NB4 (cell line): ENCODE measurements at regions not wholly inside any gene's neighbourhood (a gene's known extent, or its start where the extent isn't known, plus 50 kb on each side); places are given as distances from the start of the nearest gene placed in this dataset.

Experiments
- DNase-seq: peaks from one replicate; pipeline ENCODE4 v3.0.0; 2010; ENCODE audit warnings: low read depth
- H3K4me3 ChIP-seq: one replicate; pipeline ENCODE4 v1.5.1; 2011; ENCODE audit warnings: mild to moderate bottlenecking, low read depth, low read length, moderate library complexity
- CTCF ChIP-seq: IDR thresholded peaks from one replicate; pipeline ENCODE4 v1.5.1; 2012; ENCODE audit warnings: low read depth, low read length
- MAX ChIP-seq: IDR thresholded peaks from 2 replicates; pipeline ENCODE4 v1.6.1; 2011; ENCODE audit warnings: low read depth, low read length
- MYC ChIP-seq: IDR thresholded peaks from 2 replicates; pipeline ENCODE4 v1.6.1; 2011; ENCODE audit warnings: low read depth, low read length
- POLR2A ChIP-seq: IDR thresholded peaks from 2 replicates; pipeline ENCODE4 v1.6.1; 2011; ENCODE audit warnings: mild to moderate bottlenecking; ENCODE audit not compliant: insufficient read length; ENCODE audit errors: extremely low read depth

GRCh38 chr4:26171501-26171900, 149.3 kb upstream of the RBPJ start:
- H3K4me3 ChIP-seq, result no peak overlapping the region
- TF ChIP-seq MYC (no peak), POLR2A (no peak), MAX (no peak), CTCF (no peak)
- DNase-seq, result no peak

- no peak for DNase-seq
- TF ChIP-seq MAX, result no peak
- TF ChIP-seq CTCF, result no peak
- TF ChIP-seq MYC, result no peak
- TF ChIP-seq POLR2A, result no peak
- H3K4me3 ChIP-seq, result no peak overlapping the region
These were observed 148.9 kb upstream of the RBPJ start for GRCh38 chr4:26171941-26172340.

GRCh38 chr4:26173619-26174018, 147.2 kb upstream of the RBPJ start:
- no peak overlapping the region for H3K4me3 ChIP-seq
- no peak for DNase-seq
- TF ChIP-seq MYC (no peak), POLR2A (no peak), MAX (no peak), CTCF (no peak)

GRCh38 chr4:26174027-26174426, 146.8 kb upstream of the RBPJ start:
- no peak for TF ChIP-seq MYC
- peak; percentile 30 for DNase-seq
- H3K4me3 ChIP-seq, result no peak overlapping the region

- TF ChIP-seq CTCF (no peak), POLR2A (no peak), MYC (no peak), MAX (no peak)
- no peak for DNase-seq
- H3K4me3 ChIP-seq, result no peak overlapping the region
These were observed 145.6 kb upstream of the RBPJ start for GRCh38 chr4:26175006-26175786.

GRCh38 chr4:26175905-26176470, 144.8 kb upstream of the RBPJ start:
- H3K4me3 ChIP-seq, result no peak overlapping the region
- DNase-seq, result no peak
- TF ChIP-seq MAX (no peak), POLR2A (no peak), MYC (no peak), CTCF (no peak)
